ENCODE measurements at regions not wholly inside any gene's neighbourhood (a gene's known extent, or its start where the extent isn't known, plus 50 kb on each side); places are given as distances from the start of the nearest gene placed in this dataset.

- H3K9me3 Mint-ChIP-seq (ENCODE audit: insufficient read depth) = no peaks in the 10 kb centered on the region
- CTCF ChIA-PET = no interaction called here
- no peak for TF ChIP-seq CTCF (IDR thresholded peaks at IDR 0.05)
- no peak overlapping the region for H3K9ac ChIP-seq (ENCODE audit: low read length)
- ATAC-seq (ENCODE audit: low read depth) (no peak), DNase-seq (no peak)
- H3K36me3 ChIP-seq (replicated peaks in 1 of 2; ENCODE audit: control extremely low read depth in 1 of 2, control insufficient read depth in 1 of 2, extremely low read depth in 1 of 2, insufficient read depth in 2 of 2, low read length in 1 of 2) = no peaks in the 10 kb centered on the region
- H3K27me3 Mint-ChIP-seq = no peaks in the 10 kb centered on the region
- no peak overlapping the region for H2AFZ ChIP-seq (ENCODE audit: insufficient read depth, low read depth, low read length, poor library complexity, severe bottlenecking)
- no peaks in the 10 kb centered on the region for H3K4me1 ChIP-seq (ENCODE audit: control insufficient read depth in 2 of 2, insufficient read depth in 2 of 2, low read length in 2 of 2)
- no peaks in the 10 kb centered on the region for H3K27me3 ChIP-seq (replicated peaks in 1 of 4; ENCODE audit: control extremely low read depth in 1 of 4, control insufficient read depth in 3 of 4, insufficient read depth in 4 of 4, low read length in 3 of 4)
- WGBS (ENCODE audit: insufficient coverage) = no CpG with 5 or more reads among the region's 1 CpG
- H3K27ac Mint-ChIP-seq = no peak overlapping the region
- no peak overlapping the region for H3K27ac ChIP-seq (ENCODE audit: low read length in 2 of 2)
- H3K79me2 ChIP-seq (ENCODE audit: control insufficient read depth, insufficient read depth, low read length) = no peaks in the 10 kb centered on the region
- POLR2A ChIA-PET = no interaction called here
- no peak overlapping the region for H3K4me3 ChIP-seq (ENCODE audit: control extremely low read depth in 1 of 5, extremely low read depth in 1 of 5, insufficient read depth in 1 of 5, low read depth in 2 of 5, low read length in 4 of 5)
- H3K4me3 Mint-ChIP-seq = no peak overlapping the region
- intact Hi-C loops (cut with micrococcal nuclease) = no loop called here
- no peaks in the 10 kb centered on the region for H3K9me3 ChIP-seq (ENCODE audit: control extremely low read depth in 1 of 3, control insufficient read depth in 2 of 3, insufficient read depth in 1 of 3, low read length in 2 of 3)
- no peaks in the 10 kb centered on the region for H4K20me1 ChIP-seq (ENCODE audit: control insufficient read depth, insufficient read depth, low read length, poor library complexity, severe bottlenecking)
- H3K4me1 Mint-ChIP-seq = no peaks in the 10 kb centered on the region
- no peak overlapping the region for H3K4me2 ChIP-seq (replicated peaks; ENCODE audit: low read depth, low read length, poor library complexity, severe bottlenecking)
Measured at GRCh38 chr2:193894081-193894480, 1699.3 kb upstream of the TMEFF2 start.

- TF ChIP-seq CTCF (IDR thresholded peaks at IDR 0.05) (no peak), EZH2 (IDR thresholded peaks at IDR 0.05; ENCODE audit: borderline replicate concordance, insufficient read depth, low read depth, low read length, poor library complexity, severe bottlenecking) (no peak)
- Mint-ChIP-seq H3K27ac (no peak overlapping the region), H3K4me1 (no peaks in the 10 kb centered on the region), H3K4me3 (no peak overlapping the region), H3K27me3 (no peaks in the 10 kb centered on the region), H3K9me3 (ENCODE audit: insufficient read depth) (no peaks in the 10 kb centered on the region)
- intact Hi-C loops (cut with micrococcal nuclease) = no loop called here
- H3K4me3 ChIP-seq (ENCODE audit: control extremely low read depth in 1 of 5, extremely low read depth in 1 of 5, insufficient read depth in 1 of 5, low read depth in 2 of 5, low read length in 4 of 5) = no peak overlapping the region
- no peak for ATAC-seq (ENCODE audit: low read depth)
- POLR2A ChIA-PET = no interaction called here
- no peak overlapping the region for H3K9ac ChIP-seq (ENCODE audit: low read length)
- no peaks in the 10 kb centered on the region for H4K20me1 ChIP-seq (ENCODE audit: control insufficient read depth, insufficient read depth, low read length, poor library complexity, severe bottlenecking)
- no peaks in the 10 kb centered on the region for H3K4me1 ChIP-seq (ENCODE audit: control insufficient read depth in 2 of 2, insufficient read depth in 2 of 2, low read length in 2 of 2)
- H3K36me3 ChIP-seq (replicated peaks in 1 of 2; ENCODE audit: control extremely low read depth in 1 of 2, control insufficient read depth in 1 of 2, extremely low read depth in 1 of 2, insufficient read depth in 2 of 2, low read length in 1 of 2) = no peaks in the 10 kb centered on the region
- CTCF ChIA-PET = no interaction called here
- H3K4me2 ChIP-seq (replicated peaks; ENCODE audit: low read depth, low read length, poor library complexity, severe bottlenecking) = no peak overlapping the region
- no peak for DNase-seq
- no peaks in the 10 kb centered on the region for H3K9me3 ChIP-seq (ENCODE audit: control extremely low read depth in 1 of 3, control insufficient read depth in 2 of 3, insufficient read depth in 1 of 3, low read length in 2 of 3)
- H3K27ac ChIP-seq (ENCODE audit: low read length in 2 of 2) = no peak overlapping the region
- no CpG with 5 or more reads among the region's 2 CpGs for WGBS (ENCODE audit: insufficient coverage)
- H2AFZ ChIP-seq (ENCODE audit: insufficient read depth, low read depth, low read length, poor library complexity, severe bottlenecking) = no peak overlapping the region
- no peaks in the 10 kb centered on the region for H3K79me2 ChIP-seq (ENCODE audit: control insufficient read depth, insufficient read depth, low read length)
- H3K27me3 ChIP-seq (replicated peaks in 1 of 4; ENCODE audit: control extremely low read depth in 1 of 4, control insufficient read depth in 3 of 4, insufficient read depth in 4 of 4, low read length in 3 of 4) = no peaks in the 10 kb centered on the region
Measured at GRCh38 chr2:193891023-193891422, 1696.3 kb upstream of the TMEFF2 start.

All from B cell (primary cell).